ENCODE measurements at regions not wholly inside any gene's neighbourhood (a gene's known extent, or its start where the extent isn't known, plus 50 kb on each side); places are given as distances from the start of the nearest gene placed in this dataset.

DNA sequence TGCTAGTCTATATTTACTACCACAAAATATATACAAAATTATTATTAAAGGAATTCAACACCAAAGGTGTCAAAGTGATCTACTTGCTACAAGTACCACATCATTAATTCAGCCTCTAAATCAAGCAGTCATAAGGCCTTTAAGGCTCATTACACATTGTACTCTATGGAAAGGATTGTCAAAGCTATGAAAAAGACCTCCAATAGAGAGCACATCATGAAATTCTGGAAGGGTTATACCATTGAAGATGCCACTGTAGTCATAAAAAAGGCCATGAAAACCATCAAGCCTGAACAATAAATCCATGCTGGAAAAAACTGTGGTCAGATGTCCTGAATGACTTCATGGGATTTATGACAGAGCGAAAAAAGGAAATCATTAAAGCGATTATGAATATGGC is 708.0 kb upstream of the FAM174A start:
- TF ChIP-seq POLR2AphosphoS5 (IDR thresholded peaks at IDR 0.05; ENCODE audit: borderline replicate concordance, low read depth, low read length) (no peak), EZH2 (IDR thresholded peaks at IDR 0.05) (no peak)
